ENCODE measurements at regions not wholly inside any gene's neighbourhood (a gene's known extent, or its start where the extent isn't known, plus 50 kb on each side); places are given as distances from the start of the nearest gene placed in this dataset.

DNA sequence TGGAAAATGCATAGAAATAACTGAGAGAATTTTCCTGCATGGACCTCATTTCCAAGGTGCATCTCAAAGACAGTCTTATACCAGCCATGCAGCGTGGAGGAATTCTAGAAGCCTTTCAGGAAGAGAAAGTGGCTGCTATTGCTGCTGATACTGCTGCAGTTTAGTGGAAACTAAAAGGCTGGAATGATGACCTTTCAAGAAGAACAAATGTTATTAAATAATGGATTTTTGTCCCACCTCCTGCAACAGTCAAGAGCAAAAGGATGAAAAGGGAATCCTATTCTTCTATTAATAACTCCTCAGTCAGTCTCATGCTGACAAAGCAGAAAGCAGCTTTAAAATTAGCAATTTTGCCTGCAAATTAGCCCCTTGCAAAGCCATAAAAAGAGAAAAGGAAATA is 68.2 kb upstream of the C1orf87 start:
- WGBS = 91% methylated on average over 1 of the region's 1 CpG
- no peak overlapping the region for H3K4me3 ChIP-seq
- TF ChIP-seq, protein P1, sequence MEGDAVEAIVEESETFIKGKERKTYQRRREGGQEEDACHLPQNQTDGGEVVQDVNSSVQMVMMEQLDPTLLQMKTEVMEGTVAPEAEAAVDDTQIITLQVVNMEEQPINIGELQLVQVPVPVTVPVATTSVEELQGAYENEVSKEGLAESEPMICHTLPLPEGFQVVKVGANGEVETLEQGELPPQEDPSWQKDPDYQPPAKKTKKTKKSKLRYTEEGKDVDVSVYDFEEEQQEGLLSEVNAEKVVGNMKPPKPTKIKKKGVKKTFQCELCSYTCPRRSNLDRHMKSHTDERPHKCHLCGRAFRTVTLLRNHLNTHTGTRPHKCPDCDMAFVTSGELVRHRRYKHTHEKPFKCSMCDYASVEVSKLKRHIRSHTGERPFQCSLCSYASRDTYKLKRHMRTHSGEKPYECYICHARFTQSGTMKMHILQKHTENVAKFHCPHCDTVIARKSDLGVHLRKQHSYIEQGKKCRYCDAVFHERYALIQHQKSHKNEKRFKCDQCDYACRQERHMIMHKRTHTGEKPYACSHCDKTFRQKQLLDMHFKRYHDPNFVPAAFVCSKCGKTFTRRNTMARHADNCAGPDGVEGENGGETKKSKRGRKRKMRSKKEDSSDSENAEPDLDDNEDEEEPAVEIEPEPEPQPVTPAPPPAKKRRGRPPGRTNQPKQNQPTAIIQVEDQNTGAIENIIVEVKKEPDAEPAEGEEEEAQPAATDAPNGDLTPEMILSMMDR (IDR thresholded peaks at IDR 0.05) = no peak
- TF ChIP-seq POLR2A (IDR thresholded peaks at IDR 0.05) = no peak
- H3K9me3 ChIP-seq = no peaks in the 10 kb centered on the region
- no peaks in the 10 kb centered on the region for H3K27me3 ChIP-seq
- no peaks in the 10 kb centered on the region for H3K4me1 ChIP-seq
- H3K36me3 ChIP-seq = no peaks in the 10 kb centered on the region
- no peak overlapping the region for H3K27ac ChIP-seq
- no peak for DNase-seq (ENCODE audit: low spot score in 2 of 2)

GRCh38 chr1:60141276-60141675 is 67.7 kb upstream of the C1orf87 start:
- no peaks in the 10 kb centered on the region for H3K4me1 ChIP-seq
- H3K27me3 ChIP-seq = no peaks in the 10 kb centered on the region
- H3K4me3 ChIP-seq = no peak overlapping the region
- DNase-seq (ENCODE audit: low spot score in 2 of 2) = no peak
- TF ChIP-seq, protein P1 (IDR thresholded peaks at IDR 0.05) = no peak
- no peak for TF ChIP-seq EP300 (IDR thresholded peaks at IDR 0.05)
- no peak for TF ChIP-seq POLR2AphosphoS5 (IDR thresholded peaks at IDR 0.05)
- no peak for TF ChIP-seq POLR2A (IDR thresholded peaks at IDR 0.05)
- no peaks in the 10 kb centered on the region for H3K9me3 ChIP-seq
- H3K27ac ChIP-seq = no peak overlapping the region
- WGBS = 84% methylated on average over 4 of the region's 4 CpGs
- no peaks in the 10 kb centered on the region for H3K36me3 ChIP-seq

DNA sequence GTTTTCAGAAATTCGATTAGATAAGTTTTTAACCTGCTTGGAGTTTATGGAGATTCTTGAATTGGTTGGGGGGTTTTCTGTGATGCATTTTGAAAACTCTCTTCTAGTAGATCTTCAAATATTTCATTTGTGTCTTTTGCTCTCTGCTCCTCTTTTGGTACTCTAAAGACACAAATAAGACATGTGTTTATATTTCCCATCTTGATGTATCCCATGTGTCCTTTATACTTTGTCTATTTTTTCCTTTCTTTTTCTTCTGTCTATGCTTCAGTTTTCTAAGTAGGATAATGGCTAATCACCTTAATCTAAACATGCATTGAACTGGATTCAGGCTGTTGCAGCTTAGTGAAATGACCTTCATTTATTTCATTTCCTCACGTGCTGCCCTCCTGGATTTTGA is 63.8 kb upstream of the C1orf87 start:
- H3K4me1 ChIP-seq = peaks cover 5% of the 10 kb centered on the region
- 37% methylated on average over 2 of the region's 2 CpGs for WGBS
- no peaks in the 10 kb centered on the region for H3K36me3 ChIP-seq

DNA sequence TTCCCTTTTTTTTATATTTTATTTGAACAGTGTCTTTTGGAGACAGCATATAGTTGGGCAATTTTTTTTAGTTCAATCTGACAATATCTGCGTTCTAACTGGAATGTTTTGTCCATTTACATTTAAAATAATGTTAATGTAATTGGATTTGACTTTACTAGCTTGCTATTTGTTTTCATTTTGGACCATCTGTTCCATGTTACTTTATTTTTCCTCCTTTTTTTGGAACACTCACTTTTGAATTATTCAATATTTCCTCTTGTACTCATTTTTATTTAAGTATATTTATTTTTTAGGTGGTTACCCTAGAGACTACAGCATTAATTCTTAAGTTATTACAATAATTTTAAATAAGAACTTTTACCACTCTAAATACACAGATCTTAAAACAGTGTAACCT is 62.8 kb upstream of the C1orf87 start:
- no peaks in the 10 kb centered on the region for H3K36me3 ChIP-seq
- H3K27ac ChIP-seq = no peak overlapping the region
- peaks cover 5% of the 10 kb centered on the region for H3K4me1 ChIP-seq
- no peak for DNase-seq (ENCODE audit: low spot score in 2 of 2)
- no peaks in the 10 kb centered on the region for H3K9me3 ChIP-seq
- no peaks in the 10 kb centered on the region for H3K27me3 ChIP-seq
- WGBS = 73% methylated on average over 1 of the region's 1 CpG
- no peak overlapping the region for H3K4me3 ChIP-seq
- TF ChIP-seq, protein P1 (IDR thresholded peaks at IDR 0.05) = no peak
- no peak for TF ChIP-seq POLR2A (IDR thresholded peaks at IDR 0.05)
- no peak for TF ChIP-seq EP300 (IDR thresholded peaks at IDR 0.05)
- TF ChIP-seq POLR2AphosphoS5 (IDR thresholded peaks at IDR 0.05) = no peak

More for the DNA sequence above, 63.8 kb upstream of the C1orf87 start:
- Histone ChIP-seq H3K27me3 (no peaks in the 10 kb centered on the region), H3K27ac (no peak overlapping the region), H3K4me3 (no peak overlapping the region), H3K9me3 (no peaks in the 10 kb centered on the region)
- DNase-seq (ENCODE audit: low spot score in 2 of 2) = no peak
- no peak for TF ChIP-seq EP300 (IDR thresholded peaks at IDR 0.05)
- TF ChIP-seq, protein P1 (IDR thresholded peaks at IDR 0.05) = no peak
- TF ChIP-seq POLR2A (IDR thresholded peaks at IDR 0.05) = no peak
- TF ChIP-seq POLR2AphosphoS5 (IDR thresholded peaks at IDR 0.05) = no peak

GRCh38 chr1:60134716-60135115 is 61.1 kb upstream of the C1orf87 start:
- Histone ChIP-seq H3K4me1 (peaks cover 5% of the 10 kb centered on the region), H3K27me3 (no peaks in the 10 kb centered on the region), H3K27ac (no peak overlapping the region), H3K36me3 (no peaks in the 10 kb centered on the region), H3K9me3 (no peaks in the 10 kb centered on the region), H3K4me3 (no peak overlapping the region)
- TF ChIP-seq POLR2A (IDR thresholded peaks at IDR 0.05) (no peak), POLR2AphosphoS5 (IDR thresholded peaks at IDR 0.05) (no peak), EP300 (IDR thresholded peaks at IDR 0.05) (no peak)
- TF ChIP-seq, protein P1 (IDR thresholded peaks at IDR 0.05) = no peak
- WGBS = 97% methylated on average over 2 of the region's 2 CpGs
- no peak for DNase-seq (ENCODE audit: low spot score in 2 of 2)

All from suprapubic skin (tissue), 4 donors.